Posterior vena cava (tissue), 2 donors: ENCODE measurements at regions not wholly inside any gene's neighbourhood (a gene's known extent, or its start where the extent isn't known, plus 50 kb on each side); places are given as distances from the start of the nearest gene placed in this dataset.
"Not testable (repeated sequence)": the region's sequence is repeated elsewhere in the genome, so short reads cannot be mapped to it uniquely, and the experiment has no call there.

Experiments used
- DNase-seq: peaks from one replicate; pipeline ENCODE4 v3.0.0-alpha.2; 2020; ENCODE audit warnings: low spot score
- intact Hi-C, 2 donors: fragments of 100-400 bp; cut with DNase I; formaldehyde crosslinking; loops; one replicate each; pipeline versions ENCODE4 v1.14.1 to v1.14.2; 2022 to 2023
- donor health status: DM: yes; HTN: yes; CAD: no.
- donor health status: DM: yes; HTN: yes; CAD: no.

DNA sequence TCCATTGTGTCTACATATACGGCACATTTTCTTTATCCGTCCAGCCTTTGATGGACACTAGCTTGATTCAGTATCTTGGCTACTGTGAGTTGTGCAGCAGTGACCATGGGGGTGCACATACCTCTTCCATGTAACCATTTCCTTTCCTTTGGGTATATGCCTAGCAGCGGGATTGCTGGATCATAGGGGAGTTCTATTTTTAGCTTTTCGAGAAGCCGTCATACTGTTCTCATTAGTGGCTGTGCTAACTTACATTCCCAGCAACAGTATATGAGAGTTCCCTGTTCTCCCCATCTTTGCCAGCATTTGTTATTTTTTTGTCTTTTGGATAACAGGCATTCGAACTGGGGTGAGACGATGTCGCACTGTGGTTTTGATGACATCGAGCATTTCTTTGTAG is 395.0 kb downstream of the SMOC2 start:
- intact Hi-C loops = loop anchor here in 1 of 2 donors (2.0 kb wide), 1 partner anchor 433 kb away; no protein-coding TSS in a partner anchor
- DNase-seq = no peak

GRCh38 chr6:168834801-168835200 is 393.8 kb downstream of the SMOC2 start:
- no peak for DNase-seq
- intact Hi-C loops = no loop called here

GRCh38 chr6:168834042-168834587 is 393.1 kb downstream of the SMOC2 start:
- DNase-seq = no peak
- intact Hi-C loops = no loop called here

DNA sequence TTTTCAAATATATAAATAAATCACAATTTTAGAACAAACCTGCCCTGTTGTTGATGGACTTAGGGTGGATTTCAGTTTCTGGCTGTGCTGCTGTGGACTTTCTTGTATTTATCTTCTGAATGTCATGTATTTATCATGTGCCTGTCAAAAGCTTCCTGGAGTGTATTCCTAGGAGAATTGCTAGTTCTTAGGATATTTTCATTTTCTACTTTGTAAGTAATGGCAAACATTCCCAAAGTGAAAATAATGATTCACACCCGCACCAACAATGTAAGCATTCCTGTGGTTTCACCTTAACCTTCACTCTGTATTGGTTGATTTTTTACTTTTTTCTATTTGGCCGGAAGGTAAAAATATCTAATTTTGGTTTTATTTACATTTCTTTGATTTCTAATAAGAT is 387.8 kb downstream of the SMOC2 start:
- intact Hi-C loops = no loop called here
- DNase-seq = no peak

DNA sequence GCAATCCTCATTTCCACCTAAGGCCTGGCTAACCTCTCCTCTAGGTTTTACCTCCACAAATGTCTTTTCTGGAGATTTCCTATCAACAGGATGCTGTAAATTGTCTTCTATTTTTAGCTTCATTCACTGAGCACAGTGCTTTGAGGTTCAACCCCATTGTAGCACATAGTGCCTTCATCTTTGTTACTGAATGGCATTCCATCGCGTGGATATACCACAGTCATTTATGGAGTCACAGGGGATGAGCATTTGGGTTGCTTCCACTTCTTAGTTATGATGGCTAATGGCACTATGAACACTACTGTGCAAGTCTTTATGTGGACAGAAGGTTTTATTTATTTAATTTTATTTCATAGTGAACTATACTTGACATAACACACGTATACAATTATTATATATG is 387.1 kb downstream of the SMOC2 start:
- no peak for DNase-seq
- intact Hi-C loops = no loop called here

DNA sequence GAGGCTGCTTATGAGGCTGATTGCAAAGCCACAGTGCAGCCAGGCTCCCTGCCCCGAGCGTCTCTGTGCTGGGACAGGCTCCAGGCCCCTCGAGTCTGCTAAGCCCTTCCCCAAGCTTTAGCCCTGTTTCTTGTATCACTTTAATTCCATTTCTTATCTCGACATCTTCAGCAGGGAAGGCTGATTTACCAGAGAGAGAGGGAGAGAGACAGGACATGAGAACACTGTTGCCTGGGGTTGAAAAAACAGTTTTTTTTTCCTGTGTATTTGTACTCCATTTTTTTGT is 386.5 kb downstream of the SMOC2 start:
- intact Hi-C loops = no loop called here
- DNase-seq = no peak

- intact Hi-C loops = no loop called here
- DNase-seq = no peak
Measured at GRCh38 chr6:168826726-168827585, 386.0 kb downstream of the SMOC2 start.

DNA sequence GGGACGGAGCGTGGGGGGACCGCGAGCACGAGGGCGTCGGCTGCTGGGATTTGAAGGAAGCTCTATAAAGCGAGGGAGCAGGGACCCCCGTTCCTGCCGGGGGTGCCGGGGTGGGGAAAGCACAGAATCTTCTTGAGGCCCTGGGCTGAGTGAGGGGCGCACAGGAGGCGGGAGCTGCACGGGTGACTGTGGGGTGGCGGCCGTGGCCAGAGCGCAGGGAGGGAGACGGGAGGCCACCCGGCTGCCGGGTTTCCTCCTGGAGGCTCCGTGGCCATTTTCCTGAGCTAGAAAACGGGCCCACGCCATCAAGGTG is 385.1 kb downstream of the SMOC2 start:
- no peak for DNase-seq
- intact Hi-C loops = no loop called here

DNA sequence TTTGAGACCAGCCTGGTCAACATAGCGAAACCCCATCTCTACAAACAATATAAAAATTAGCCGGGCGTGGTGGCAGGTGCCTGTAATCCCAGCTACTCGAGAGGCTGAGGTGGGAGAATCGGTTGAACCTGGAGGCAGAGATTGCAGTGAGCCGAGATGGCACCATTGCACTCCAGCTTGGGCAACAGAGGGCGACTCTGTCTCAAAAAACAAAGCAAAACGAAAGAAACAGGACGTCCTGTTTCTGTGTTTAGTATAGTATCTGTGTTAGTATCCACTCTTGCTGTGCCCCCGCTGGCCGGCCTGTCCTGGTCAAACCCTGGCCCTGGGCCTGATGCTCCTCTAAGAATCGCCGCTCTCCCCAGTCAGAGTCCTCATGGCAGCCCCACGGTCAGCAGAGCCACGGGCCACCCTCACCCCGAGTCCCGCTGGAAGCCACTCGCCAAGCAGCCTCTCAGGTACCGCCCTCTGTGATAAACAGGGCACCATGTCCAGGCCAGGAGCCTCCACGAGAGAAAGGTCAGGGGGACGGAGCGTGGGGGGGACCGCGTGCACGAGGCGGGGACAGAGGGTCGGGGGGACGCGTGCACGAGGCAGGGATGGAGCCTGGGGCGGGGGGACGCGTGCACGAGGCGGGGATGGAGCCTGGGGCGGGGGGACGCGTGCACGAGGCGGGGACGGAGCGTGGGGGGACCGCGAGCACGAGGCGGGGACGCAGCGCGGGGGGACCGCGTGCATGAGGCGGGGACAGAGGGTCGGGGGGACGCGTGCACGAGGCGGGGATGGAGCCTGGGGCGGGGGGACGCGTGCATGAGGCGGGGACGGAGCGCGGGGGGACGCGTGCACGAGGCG is 384.5 kb downstream of the SMOC2 start:
- DNase-seq = no peak
- intact Hi-C loops = no loop called here

DNA sequence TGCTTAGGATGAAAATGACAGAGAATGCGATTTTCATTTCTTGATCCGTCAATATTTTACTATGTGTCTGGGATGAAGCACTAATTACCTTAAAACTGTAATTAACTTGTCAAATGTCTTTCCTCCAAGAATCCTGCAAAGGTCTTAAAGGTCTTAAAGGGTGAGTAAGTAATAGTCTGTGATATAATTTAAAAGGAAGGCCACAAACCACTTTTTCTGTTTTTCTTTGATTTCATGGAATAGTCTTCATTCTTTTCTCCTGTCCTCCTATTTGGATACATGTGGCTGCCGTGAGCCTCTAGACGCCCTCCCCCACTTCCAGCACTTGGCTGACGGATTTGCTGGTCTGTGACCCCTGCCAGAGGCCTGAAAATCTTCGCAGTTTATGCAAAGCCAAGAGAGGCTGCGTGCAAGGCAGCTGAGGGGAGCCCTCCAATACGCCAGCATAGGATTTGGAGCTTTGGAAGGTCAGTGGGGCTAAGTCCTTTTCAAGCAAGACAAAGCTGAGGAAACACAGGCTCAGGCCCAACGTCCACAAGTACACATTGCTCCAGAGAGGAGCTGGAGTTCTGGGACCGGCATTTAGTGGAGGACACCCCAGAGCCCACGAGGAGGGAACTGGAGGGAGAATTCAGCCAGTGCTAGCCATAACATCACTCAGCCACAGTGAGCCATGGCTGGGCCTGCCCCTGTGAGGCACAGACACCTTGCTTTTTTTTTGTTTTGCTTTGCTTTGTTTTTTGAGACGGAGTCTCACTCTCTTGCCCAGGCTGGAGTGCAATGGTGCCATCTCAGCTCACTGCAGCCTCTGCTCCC is 382.6 kb downstream of the SMOC2 start:
- no peak for DNase-seq
- intact Hi-C loops = no loop called here

GRCh38 chr6:168822376-168822775 is 381.4 kb downstream of the SMOC2 start:
- no peak for DNase-seq
- intact Hi-C loops = no loop called here

DNA sequence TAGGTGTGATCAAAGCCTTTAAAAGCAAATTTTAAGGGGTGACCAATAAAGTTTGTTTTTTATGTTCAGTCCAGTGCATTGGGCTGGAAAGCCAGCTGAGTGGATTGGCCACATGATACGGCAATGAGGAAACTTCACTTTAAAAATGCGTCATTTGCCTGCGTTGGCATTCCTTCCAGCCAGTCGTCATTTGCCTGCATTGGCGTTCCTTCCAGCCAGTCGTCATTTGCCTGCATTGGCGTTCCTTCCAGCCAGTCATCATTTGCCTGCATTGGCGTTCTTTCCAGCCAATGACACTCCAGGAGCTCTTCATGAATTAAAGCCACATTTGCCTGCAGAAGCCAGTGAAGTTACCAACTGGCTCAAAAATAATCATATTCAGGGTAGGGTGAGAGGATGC is 378.6 kb downstream of the SMOC2 start:
- no peak for DNase-seq
- intact Hi-C loops = no loop called here

DNA sequence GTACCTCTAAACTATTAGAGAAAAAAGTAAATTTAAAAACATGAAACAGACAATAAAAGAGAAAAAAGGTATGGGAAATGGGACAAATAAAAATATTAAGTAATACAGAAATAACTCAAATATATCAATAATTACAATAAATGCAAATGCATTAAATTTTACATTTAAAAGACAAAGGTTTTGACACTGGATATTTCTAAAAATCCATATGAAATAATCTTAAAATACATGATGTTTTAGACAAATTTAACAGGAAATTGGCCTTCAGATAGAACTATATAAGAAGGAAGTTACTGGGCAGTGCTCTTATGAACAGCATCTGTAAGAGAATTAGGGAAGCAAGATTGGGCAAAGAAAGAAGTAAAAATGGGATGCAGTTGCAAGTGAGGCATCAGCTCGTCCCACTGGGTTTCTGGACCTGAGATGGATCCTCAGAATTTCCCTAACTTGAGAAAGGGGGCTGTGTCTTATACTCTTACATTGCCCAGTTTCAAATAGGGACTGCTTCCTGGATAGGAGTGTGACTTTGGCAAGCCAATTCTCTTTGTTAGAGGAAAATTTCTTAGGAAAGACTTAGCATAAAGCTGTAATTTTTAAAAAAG is 376.7 kb downstream of the SMOC2 start:
- intact Hi-C loops = no loop called here
- DNase-seq = no peak

DNA sequence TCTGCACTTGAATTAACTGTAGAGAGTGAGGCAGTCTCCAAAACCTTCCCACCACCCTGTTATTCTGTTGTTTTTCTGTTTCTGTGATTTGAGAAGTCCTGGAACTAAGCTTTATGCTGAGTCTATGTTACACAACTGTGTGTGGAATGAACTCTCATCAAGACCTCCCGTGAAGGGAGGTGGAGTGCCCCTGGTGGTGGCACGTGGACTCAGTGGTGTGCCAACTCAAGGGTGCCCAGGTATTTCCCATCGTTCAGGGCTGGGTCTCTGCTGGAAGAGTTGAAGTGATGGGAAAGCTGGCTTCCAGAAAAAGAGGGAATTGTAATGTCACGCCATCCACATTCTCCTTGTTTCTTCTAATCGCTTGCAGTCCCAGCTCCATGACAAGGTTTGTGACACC is 374.2 kb downstream of the SMOC2 start:
- intact Hi-C loops = no loop called here
- no peak for DNase-seq

- intact Hi-C loops = no loop called here
- no peak for DNase-seq
Measured at GRCh38 chr6:168808232-168808631, 367.2 kb downstream of the SMOC2 start.

DNA sequence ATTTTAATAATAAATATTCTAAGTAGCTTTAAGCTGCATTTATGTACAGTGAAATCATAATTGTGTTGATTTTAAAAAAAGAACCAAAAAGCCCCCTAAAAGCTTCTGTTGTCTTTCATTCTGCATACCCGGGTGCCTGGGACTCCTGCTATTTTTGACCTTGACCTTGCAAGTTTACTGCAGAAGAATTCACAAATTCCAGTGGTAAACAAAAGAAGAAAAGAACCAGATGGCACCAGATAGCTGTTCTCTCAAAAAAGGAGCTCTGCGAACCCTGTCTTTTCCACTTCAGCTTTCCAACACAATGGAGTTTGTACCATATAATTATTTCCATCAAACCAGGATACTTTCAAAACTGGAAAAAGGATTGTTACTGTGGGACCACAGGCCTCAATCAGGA is 363.3 kb downstream of the SMOC2 start:
- intact Hi-C loops = no loop called here
- DNase-seq = no peak

DNA sequence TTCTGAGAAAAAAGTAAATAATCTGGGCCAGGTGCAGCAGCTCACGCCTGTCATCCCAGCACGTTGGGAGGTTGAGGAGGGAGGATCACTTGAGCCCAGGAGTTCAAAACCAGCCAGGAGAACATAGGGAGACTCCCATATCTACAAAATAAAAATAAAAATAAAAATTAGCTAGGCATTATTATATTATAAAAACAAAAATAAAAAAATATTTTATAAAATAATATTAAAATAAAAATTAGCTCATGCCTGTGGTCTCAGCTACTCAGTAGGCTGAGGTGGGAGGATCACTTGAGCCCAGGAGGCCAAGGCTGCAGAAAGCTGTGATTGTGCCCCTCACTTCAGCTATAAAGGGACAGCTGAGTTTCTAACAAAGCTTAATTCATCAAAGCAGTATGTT is 362.9 kb downstream of the SMOC2 start:
- no peak for DNase-seq
- intact Hi-C loops = no loop called here

GRCh38 chr6:168799067-168799466 is 358.1 kb downstream of the SMOC2 start:
- no peak for DNase-seq
- intact Hi-C loops = no loop called here

GRCh38 chr6:168796106-168796505 is 355.1 kb downstream of the SMOC2 start:
- DNase-seq = no peak
- intact Hi-C loops = no loop called here

DNA sequence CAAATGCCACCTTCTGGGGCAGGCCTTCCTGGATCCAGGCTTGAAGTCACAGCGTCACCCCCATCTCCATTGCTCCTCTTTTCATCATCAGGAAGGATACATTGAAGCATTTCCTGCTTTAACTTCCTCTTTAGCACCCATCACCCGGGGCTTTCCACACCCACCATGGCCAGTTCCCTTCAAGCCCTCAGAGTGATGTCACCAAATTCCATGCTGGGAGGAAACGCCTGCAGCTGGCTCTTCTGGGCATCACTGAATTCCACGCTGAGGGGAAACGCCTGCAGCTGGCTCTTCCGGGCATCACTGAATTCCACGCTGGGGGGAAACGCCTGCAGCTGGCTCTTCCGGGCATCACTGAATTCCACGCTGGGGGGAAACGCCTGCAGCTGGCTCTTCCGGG is 354.6 kb downstream of the SMOC2 start:
- DNase-seq, intact Hi-C loops: not testable (repeated sequence)
